Stomach (tissue), 8 donors: ENCODE measurements at regions not wholly inside any gene's neighbourhood (a gene's known extent, or its start where the extent isn't known, plus 50 kb on each side); places are given as distances from the start of the nearest gene placed in this dataset.

Source experiments
- DNase-seq, 2 donors: peaks; one replicate each; pipeline versions ENCODE4 v3.0.0 to v3.0.0-alpha.2; 2013 to 2019
- H3K27ac ChIP-seq, 5 donors: fragments of 200-600 bp in 4 of 5; sonication (generic) in 4 of 5; one replicate each; pipeline ENCODE4 v1.5.1; 2013 to 2019; ENCODE audit warnings: mild to moderate bottlenecking in 1 of 5, moderate library complexity in 1 of 5
- H3K27me3 ChIP-seq, 3 donors: fragments of 200-600 bp; sonication (generic); one replicate each; pipeline ENCODE4 v1.5.1; 2017 to 2019; ENCODE audit warnings: mixed run types in 1 of 3
- H3K36me3 ChIP-seq, 4 donors: fragments of 200-600 bp; sonication (generic); 1 replicate in 3 of 4; 2 replicates in 1 of 4; pipeline ENCODE4 v1.5.1; 2016 to 2019
- H3K4me1 ChIP-seq, 4 donors: fragments of 200-600 bp; sonication (generic); one replicate each; pipeline ENCODE4 v1.5.1; 2016 to 2019
- H3K4me3 ChIP-seq, 4 donors: fragments of 200-600 bp; sonication (generic) in 3 of 4; one replicate each; pipeline ENCODE4 v1.5.1; 2016 to 2019; ENCODE audit warnings: mild to moderate bottlenecking in 1 of 4
- H3K9me3 ChIP-seq, 4 donors: fragments of 200-600 bp; sonication (generic); one replicate each; pipeline ENCODE4 v1.5.1; 2016 to 2019
- CTCF ChIP-seq, 7 experiments: fragments of 450-650 bp in 4 of 7; fragments of 200-600 bp in 3 of 7; sonication (generic) in 3 of 7; IDR thresholded peaks; one replicate each; pipeline ENCODE4 v1.5.1; 2016 to 2019; ENCODE audit warnings: antibody characterized with exemption in 7 of 7, control low read depth in 2 of 7, mild to moderate bottlenecking in 1 of 7
- EP300 ChIP-seq: sonication (generic); formaldehyde crosslinking; IDR thresholded peaks from one replicate; pipeline ENCODE4 v1.6.1; 2017; ENCODE audit warnings: antibody characterized with exemption
- POLR2A ChIP-seq, 4 donors: fragments of 450-650 bp; IDR thresholded peaks; one replicate each; pipeline ENCODE4 v1.6.1; 2016; ENCODE audit warnings: antibody characterized with exemption in 4 of 4, control low read depth in 2 of 4, mild to moderate bottlenecking in 1 of 4, moderate library complexity in 1 of 4
- POLR2AphosphoS5 ChIP-seq, 3 donors: sonication (generic); formaldehyde crosslinking; IDR thresholded peaks; one replicate each; pipeline ENCODE4 v1.6.1; 2016; ENCODE audit warnings: antibody characterized with exemption in 3 of 3
- WGBS, 5 donors: extraction: QIAGEN DNeasy Blood & Tissue Kit in 3 of 5; methylation state at CpG; one replicate each; pipeline versions ENCODE4 v1.1.5 to v1.1.7; 2013 to 2018; 5-methylcytosine and 5-hydroxymethylcytosine counted together
- intact Hi-C: fragments of 100-400 bp; cut with DNase I; formaldehyde crosslinking; loops from one replicate; pipeline ENCODE4 v1.15.1; 2023; ENCODE audit warnings: low total_unique reads
- donor health status: healthy with polysubstance abuse.
- donor health status: Bipolar disorder and iron deficiency.
- donor health status: healthy.

GRCh38 chr4:179663641-179664429 is 2221.6 kb upstream of the AGA start:
- intact Hi-C loops, result no loop called here
- DNase-seq, result no peak

GRCh38 chr4:179664430-179665027 is 2222.3 kb upstream of the AGA start:
- Histone ChIP-seq H3K27ac (no peak overlapping the region), H3K4me1 (no peaks in the 10 kb centered on the region), H3K27me3 (no peaks in the 10 kb centered on the region), H3K36me3 (no peaks in the 10 kb centered on the region), H3K9me3 (peaks cover 0 to 37% (median 7%) of the 10 kb centered on the region in 4 donors), H3K4me3 (no peak overlapping the region)
- no peak for DNase-seq
- WGBS, 5 donors, result 80 to 89% (median 83%) methylated on average over 9 of the region's 9 CpGs
- TF ChIP-seq EP300 (no peak), CTCF (IDR thresholded peaks at IDR 0.05) (no peak), POLR2AphosphoS5 (IDR thresholded peaks at IDR 0.05) (no peak), POLR2A (IDR thresholded peaks at IDR 0.05) (no peak)
- intact Hi-C loops, result no loop called here

More at GRCh38 chr4:179663641-179664429, 2221.6 kb upstream of the AGA start:
- no peaks in the 10 kb centered on the region for H3K27me3 ChIP-seq
- H3K9me3 ChIP-seq, result peaks cover 0 to 37% (median 8%) of the 10 kb centered on the region in 4 donors
- TF ChIP-seq POLR2AphosphoS5 (IDR thresholded peaks at IDR 0.05) (no peak), CTCF (IDR thresholded peaks at IDR 0.05) (no peak), POLR2A (IDR thresholded peaks at IDR 0.05) (no peak), EP300 (no peak)
- no peaks in the 10 kb centered on the region for H3K4me1 ChIP-seq
- no peak overlapping the region for H3K4me3 ChIP-seq
- H3K27ac ChIP-seq, result no peak overlapping the region
- 84 to 91% (median 87%) methylated on average over 6 of the region's 6 CpGs for WGBS, 5 donors
- no peaks in the 10 kb centered on the region for H3K36me3 ChIP-seq

- DNase-seq, result no peak
- WGBS, 5 donors, result 65 to 85% (median 70%) methylated on average over 3 of the region's 3 CpGs
- no peaks in the 10 kb centered on the region for H3K27me3 ChIP-seq
- no peak overlapping the region for H3K27ac ChIP-seq
- intact Hi-C loops, result no loop called here
- TF ChIP-seq POLR2AphosphoS5 (IDR thresholded peaks at IDR 0.05) (no peak), EP300 (no peak)
- H3K9me3 ChIP-seq, result peaks cover 0 to 28% (median 2%) of the 10 kb centered on the region in 4 donors
- no peaks in the 10 kb centered on the region for H3K4me1 ChIP-seq
- H3K36me3 ChIP-seq, result no peaks in the 10 kb centered on the region
- H3K4me3 ChIP-seq, result no peak overlapping the region
Observed at GRCh38 chr4:179666226-179666625, 2224.0 kb upstream of the AGA start.

GRCh38 chr4:179671609-179672008 is 2229.4 kb upstream of the AGA start:
- DNase-seq, result no peak
- Histone ChIP-seq H3K4me1 (no peaks in the 10 kb centered on the region), H3K27ac (no peak overlapping the region), H3K27me3 (no peaks in the 10 kb centered on the region), H3K36me3 (no peaks in the 10 kb centered on the region), H3K4me3 (no peak overlapping the region), H3K9me3 (peaks cover 0 to 21% (median 8%) of the 10 kb centered on the region in 4 donors)
- intact Hi-C loops, result no loop called here
- WGBS, 5 donors, result 45 to 78% (median 76%) methylated on average over 2 of the region's 2 CpGs
- TF ChIP-seq CTCF (IDR thresholded peaks at IDR 0.05), result no peak
- TF ChIP-seq POLR2A (IDR thresholded peaks at IDR 0.05), result no peak
- no peak for TF ChIP-seq EP300
- no peak for TF ChIP-seq POLR2AphosphoS5 (IDR thresholded peaks at IDR 0.05)
